Osteocyte (in vitro differentiated cells): ENCODE measurements at regions not wholly inside any gene's neighbourhood (a gene's known extent, or its start where the extent isn't known, plus 50 kb on each side); places are given as distances from the start of the nearest gene placed in this dataset.

Source experiments
- DNase-seq: peaks from one replicate; pipeline ENCODE4 v3.0.0; 2021; ENCODE audit warnings: mixed read lengths; ENCODE audit not compliant: unreplicated experiment; ENCODE audit errors: extremely low spot score
- H3K27ac Mint-ChIP-seq: one replicate; pipeline ENCODE4 v1.8.0; 2021; ENCODE audit warnings: mild to moderate bottlenecking, mixed read lengths; ENCODE audit not compliant: unreplicated experiment
- H3K27me3 Mint-ChIP-seq: one replicate; pipeline ENCODE4 v1.8.0; 2021; ENCODE audit warnings: mixed read lengths; ENCODE audit not compliant: unreplicated experiment
- H3K36me3 Mint-ChIP-seq: one replicate; pipeline ENCODE4 v1.8.0; 2021; ENCODE audit warnings: mixed read lengths; ENCODE audit not compliant: unreplicated experiment
- H3K4me1 Mint-ChIP-seq: one replicate; pipeline ENCODE4 v1.8.0; 2021; ENCODE audit warnings: mixed read lengths; ENCODE audit not compliant: unreplicated experiment
- H3K4me3 Mint-ChIP-seq: one replicate; pipeline ENCODE4 v1.8.0; 2021; ENCODE audit warnings: mild to moderate bottlenecking, moderate library complexity, mixed read lengths; ENCODE audit not compliant: unreplicated experiment
- H3K9me3 Mint-ChIP-seq: one replicate; pipeline ENCODE4 v1.8.0; 2021; ENCODE audit warnings: mixed read lengths; ENCODE audit not compliant: unreplicated experiment
- CTCF ChIP-seq: fragments of 200-600 bp; sonication (generic); IDR thresholded peaks from 2 replicates; pipeline ENCODE4 v1.5.0; 2021; ENCODE audit warnings: antibody characterized with exemption, mild to moderate bottlenecking, moderate library complexity

- no peak overlapping the region for H3K27ac Mint-ChIP-seq
- TF ChIP-seq CTCF: no peak
- H3K4me3 Mint-ChIP-seq: no peak overlapping the region
- DNase-seq: no peak
- H3K4me1 Mint-ChIP-seq: no peaks in the 10 kb centered on the region
- no peaks in the 10 kb centered on the region for H3K9me3 Mint-ChIP-seq
- H3K36me3 Mint-ChIP-seq: no peaks in the 10 kb centered on the region
- H3K27me3 Mint-ChIP-seq: peaks cover 3% of the 10 kb centered on the region
These were observed 101.8 kb upstream of the ST8SIA2 start for GRCh38 chr15:92291900-92292299.

GRCh38 chr15:92294759-92295158 is 98.9 kb upstream of the ST8SIA2 start:
- Mint-ChIP-seq H3K4me1 (no peaks in the 10 kb centered on the region), H3K27me3 (no peaks in the 10 kb centered on the region), H3K36me3 (no peaks in the 10 kb centered on the region), H3K4me3 (no peak overlapping the region), H3K9me3 (no peaks in the 10 kb centered on the region), H3K27ac (no peak overlapping the region)
- TF ChIP-seq CTCF: no peak
- DNase-seq: no peak

GRCh38 chr15:92304223-92304975 is 89.3 kb upstream of the ST8SIA2 start:
- no peak overlapping the region for H3K27ac Mint-ChIP-seq

DNA sequence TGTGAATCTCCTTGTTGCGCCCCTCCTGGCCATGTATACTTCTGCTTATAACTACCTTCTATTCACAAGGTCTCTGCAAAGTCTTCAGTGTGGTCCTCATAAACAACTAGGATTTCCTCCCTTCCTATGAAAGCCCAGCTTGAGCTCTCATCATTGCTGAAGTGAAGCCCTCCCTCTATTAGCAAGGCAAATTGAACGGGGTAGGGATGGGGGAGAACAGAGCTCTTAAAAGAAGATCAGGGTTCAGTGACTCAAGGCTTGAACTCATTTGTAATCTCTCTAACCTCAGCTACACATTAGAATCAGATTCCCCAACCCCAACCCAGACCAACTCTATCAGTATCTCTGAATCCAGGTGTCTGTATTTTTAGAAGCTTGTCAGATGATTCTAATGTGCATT is 88.3 kb upstream of the ST8SIA2 start:
- DNase-seq: no peak
- Mint-ChIP-seq H3K27me3 (peaks cover 6% of the 10 kb centered on the region), H3K4me3 (no peak overlapping the region), H3K9me3 (peaks cover 8% of the 10 kb centered on the region), H3K36me3 (no peaks in the 10 kb centered on the region), H3K27ac (no peak overlapping the region), H3K4me1 (no peaks in the 10 kb centered on the region)
- no peak for TF ChIP-seq CTCF

More at GRCh38 chr15:92304223-92304975, 89.3 kb upstream of the ST8SIA2 start:
- Mint-ChIP-seq H3K27me3 (peaks cover 6% of the 10 kb centered on the region), H3K4me1 (no peaks in the 10 kb centered on the region), H3K9me3 (peaks cover 8% of the 10 kb centered on the region), H3K36me3 (no peaks in the 10 kb centered on the region), H3K4me3 (no peak overlapping the region)
- DNase-seq: no peak
- TF ChIP-seq CTCF: no peak

GRCh38 chr15:92306663-92307062 is 87.0 kb upstream of the ST8SIA2 start:
- DNase-seq: no peak

More at GRCh38 chr15:92306663-92307062, 87.0 kb upstream of the ST8SIA2 start:
- H3K9me3 Mint-ChIP-seq: peaks cover 2% of the 10 kb centered on the region
- H3K36me3 Mint-ChIP-seq: no peaks in the 10 kb centered on the region
- H3K4me1 Mint-ChIP-seq: no peaks in the 10 kb centered on the region
- no peak overlapping the region for H3K27ac Mint-ChIP-seq
- no peak overlapping the region for H3K4me3 Mint-ChIP-seq
- TF ChIP-seq CTCF: no peak
- peaks cover 6% of the 10 kb centered on the region for H3K27me3 Mint-ChIP-seq
